ENCODE measurements at regions not wholly inside any gene's neighbourhood (a gene's known extent, or its start where the extent isn't known, plus 50 kb on each side); places are given as distances from the start of the nearest gene placed in this dataset.

DNA sequence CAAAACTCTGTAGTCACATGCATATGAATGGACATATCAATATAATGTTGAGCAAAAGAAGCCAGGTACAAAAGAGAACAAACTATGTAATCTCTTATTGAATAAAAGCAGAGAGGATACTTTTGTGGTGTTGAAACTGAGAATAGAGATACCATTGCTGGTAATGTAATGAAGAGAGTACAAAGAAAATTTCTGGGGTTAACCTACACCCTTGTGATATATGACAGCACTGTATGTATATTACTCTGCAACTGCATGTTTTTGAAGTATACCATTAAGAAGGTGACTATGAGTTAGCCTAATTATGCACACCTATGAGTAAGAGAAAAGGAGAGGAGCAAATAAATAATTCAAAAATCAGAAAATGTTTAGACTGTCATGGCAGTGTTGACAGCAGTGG, 268.8 kb upstream of the DEFB112 start:
- H3K4me3 ChIP-seq = no peak overlapping the region
- no peak for DNase-seq
- intact Hi-C loops (cut with DNase I) = no loop called here
- no peaks in the 10 kb centered on the region for H3K36me3 ChIP-seq
- no peaks in the 10 kb centered on the region for H3K27me3 ChIP-seq
- H3K9me3 ChIP-seq = no peaks in the 10 kb centered on the region
- no peak overlapping the region for H3K27ac ChIP-seq
- TF ChIP-seq POLR2AphosphoS5 (IDR thresholded peaks at IDR 0.05) (no peak), POLR2A (IDR thresholded peaks at IDR 0.05) (no peak), EP300 (IDR thresholded peaks at IDR 0.05) (no peak)
- TF ChIP-seq, protein P1, sequence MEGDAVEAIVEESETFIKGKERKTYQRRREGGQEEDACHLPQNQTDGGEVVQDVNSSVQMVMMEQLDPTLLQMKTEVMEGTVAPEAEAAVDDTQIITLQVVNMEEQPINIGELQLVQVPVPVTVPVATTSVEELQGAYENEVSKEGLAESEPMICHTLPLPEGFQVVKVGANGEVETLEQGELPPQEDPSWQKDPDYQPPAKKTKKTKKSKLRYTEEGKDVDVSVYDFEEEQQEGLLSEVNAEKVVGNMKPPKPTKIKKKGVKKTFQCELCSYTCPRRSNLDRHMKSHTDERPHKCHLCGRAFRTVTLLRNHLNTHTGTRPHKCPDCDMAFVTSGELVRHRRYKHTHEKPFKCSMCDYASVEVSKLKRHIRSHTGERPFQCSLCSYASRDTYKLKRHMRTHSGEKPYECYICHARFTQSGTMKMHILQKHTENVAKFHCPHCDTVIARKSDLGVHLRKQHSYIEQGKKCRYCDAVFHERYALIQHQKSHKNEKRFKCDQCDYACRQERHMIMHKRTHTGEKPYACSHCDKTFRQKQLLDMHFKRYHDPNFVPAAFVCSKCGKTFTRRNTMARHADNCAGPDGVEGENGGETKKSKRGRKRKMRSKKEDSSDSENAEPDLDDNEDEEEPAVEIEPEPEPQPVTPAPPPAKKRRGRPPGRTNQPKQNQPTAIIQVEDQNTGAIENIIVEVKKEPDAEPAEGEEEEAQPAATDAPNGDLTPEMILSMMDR (IDR thresholded peaks at IDR 0.05) = no peak
- no peaks in the 10 kb centered on the region for H3K4me1 ChIP-seq

DNA sequence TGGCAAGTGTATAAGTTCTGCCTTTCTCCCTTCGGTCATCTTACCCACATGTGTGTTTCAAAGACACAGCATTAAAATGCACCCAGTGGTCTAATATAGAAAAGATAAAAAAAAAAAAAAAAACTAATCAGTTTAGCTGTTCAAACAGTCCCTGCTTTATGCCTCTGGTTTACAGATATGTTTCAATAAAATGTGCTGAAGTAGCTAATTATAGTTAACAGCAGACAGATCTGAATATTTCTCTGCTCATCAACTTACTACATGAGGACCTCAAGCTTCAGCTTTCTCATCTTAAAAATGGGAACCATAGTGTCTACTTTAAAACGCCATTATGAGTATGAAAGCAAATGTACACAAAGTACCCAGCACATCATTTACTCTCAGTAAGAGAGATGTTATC, 280.6 kb upstream of the DEFB112 start:
- H3K36me3 ChIP-seq = no peaks in the 10 kb centered on the region
- WGBS, 2 donors = 91% methylated on average over 2 of the region's 2 CpGs
- no peak overlapping the region for H3K27ac ChIP-seq
- H3K4me3 ChIP-seq = no peak overlapping the region
- intact Hi-C loops (cut with DNase I) = no loop called here
- H3K27me3 ChIP-seq = no peaks in the 10 kb centered on the region
- H3K9me3 ChIP-seq = no peaks in the 10 kb centered on the region
- TF ChIP-seq, protein P1 (IDR thresholded peaks at IDR 0.05) = no peak
- TF ChIP-seq POLR2AphosphoS5 (IDR thresholded peaks at IDR 0.05) (no peak), POLR2A (IDR thresholded peaks at IDR 0.05) (no peak), EP300 (IDR thresholded peaks at IDR 0.05) (no peak)
- no peak for DNase-seq
- no peaks in the 10 kb centered on the region for H3K4me1 ChIP-seq

DNA sequence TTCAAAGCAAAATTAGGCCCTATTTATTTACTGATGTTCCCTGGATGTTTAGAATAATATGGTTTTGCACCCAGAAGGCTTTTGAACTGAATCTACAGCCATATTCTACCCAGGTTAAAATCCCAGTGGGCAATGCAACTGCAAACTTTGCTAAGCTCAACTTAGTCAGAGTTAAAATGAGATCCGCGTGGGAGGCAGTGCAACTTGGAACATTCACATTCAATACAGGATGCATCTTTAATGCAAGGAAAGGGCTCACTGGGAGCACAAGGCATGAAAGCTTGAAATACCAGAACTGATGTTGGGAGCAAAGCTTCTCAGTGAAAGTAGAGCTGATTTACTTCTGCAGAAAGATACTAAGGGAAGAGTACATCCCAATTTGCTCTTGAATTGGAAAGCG, 281.2 kb upstream of the DEFB112 start:
- no peak overlapping the region for H3K4me3 ChIP-seq
- intact Hi-C loops (cut with DNase I) = no loop called here
- H3K27ac ChIP-seq = no peak overlapping the region
- H3K9me3 ChIP-seq = no peaks in the 10 kb centered on the region
- no peaks in the 10 kb centered on the region for H3K27me3 ChIP-seq
- TF ChIP-seq POLR2AphosphoS5 (IDR thresholded peaks at IDR 0.05) (no peak), POLR2A (IDR thresholded peaks at IDR 0.05) (no peak), EP300 (IDR thresholded peaks at IDR 0.05) (no peak)
- TF ChIP-seq, protein P1 (IDR thresholded peaks at IDR 0.05) = no peak
- no peaks in the 10 kb centered on the region for H3K4me1 ChIP-seq
- no peak for DNase-seq
- 91 to 93% methylated on average over 3 of the region's 3 CpGs for WGBS, 2 donors
- H3K36me3 ChIP-seq = no peaks in the 10 kb centered on the region

DNA sequence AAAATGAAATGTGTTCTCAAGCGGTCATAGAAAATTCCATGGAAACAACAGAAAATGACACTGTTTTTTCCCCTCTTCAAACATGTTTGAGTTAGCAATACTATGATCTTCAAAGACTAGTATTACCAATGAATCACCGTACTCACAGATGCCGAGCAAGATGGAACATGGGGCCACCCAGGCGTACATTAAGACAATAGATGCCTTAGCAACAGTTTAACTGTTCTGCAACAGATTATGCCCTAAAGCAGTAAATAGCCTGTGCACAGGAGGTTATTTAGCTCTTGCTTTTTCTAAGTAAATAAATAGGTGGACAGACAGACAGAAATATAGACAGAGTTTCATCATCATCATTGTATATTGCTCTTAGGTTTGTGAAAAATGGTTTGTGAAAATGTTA, 284.0 kb upstream of the DEFB112 start:
- Histone ChIP-seq H3K9me3 (no peaks in the 10 kb centered on the region), H3K36me3 (no peaks in the 10 kb centered on the region), H3K27me3 (no peaks in the 10 kb centered on the region), H3K4me1 (no peaks in the 10 kb centered on the region), H3K27ac (no peak overlapping the region), H3K4me3 (no peak overlapping the region)
- no peak for DNase-seq
- intact Hi-C loops (cut with DNase I) = no loop called here
- WGBS, 2 donors = 71 to 81% methylated on average over 4 of the region's 4 CpGs
- TF ChIP-seq POLR2AphosphoS5 (IDR thresholded peaks at IDR 0.05) (no peak), POLR2A (IDR thresholded peaks at IDR 0.05) (no peak), EP300 (IDR thresholded peaks at IDR 0.05) (no peak)
- TF ChIP-seq, protein P1 (IDR thresholded peaks at IDR 0.05) = no peak

DNA sequence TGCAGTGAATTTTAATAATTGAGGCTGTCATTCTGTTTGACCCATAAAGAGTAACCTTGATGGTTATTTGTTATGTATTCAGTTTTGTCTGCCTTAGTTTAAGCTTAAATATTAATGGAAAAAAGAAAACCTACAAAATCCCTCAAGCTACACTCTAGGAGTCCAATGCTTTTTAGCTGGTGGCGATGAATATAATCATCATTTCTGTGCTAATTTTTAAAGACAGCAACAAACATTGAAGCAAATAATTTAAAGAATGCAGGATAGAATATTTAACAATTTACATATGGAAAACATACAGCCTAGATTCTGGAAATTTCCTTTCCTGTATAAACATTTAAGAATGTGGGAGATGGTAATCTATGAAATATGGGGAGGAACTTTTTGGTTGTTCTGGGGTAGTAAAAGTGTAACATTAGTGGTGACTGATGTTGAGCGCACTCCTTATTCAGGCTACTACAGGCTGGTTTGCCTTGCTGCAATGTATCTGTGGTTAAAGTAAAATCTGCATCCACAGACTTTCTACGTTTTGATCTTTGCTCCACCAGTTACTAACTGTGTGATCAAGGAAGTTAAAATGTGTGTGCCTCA, 287.9 kb upstream of the DEFB112 start:
- DNase-seq = no peak
- intact Hi-C loops (cut with DNase I) = no loop called here

More for the DNA sequence above, 287.9 kb upstream of the DEFB112 start:
- Histone ChIP-seq H3K36me3 (no peaks in the 10 kb centered on the region), H3K27me3 (no peaks in the 10 kb centered on the region), H3K9me3 (no peaks in the 10 kb centered on the region), H3K27ac (no peak overlapping the region), H3K4me1 (no peaks in the 10 kb centered on the region), H3K4me3 (no peak overlapping the region)
- TF ChIP-seq EP300 (IDR thresholded peaks at IDR 0.05) = no peak
- TF ChIP-seq, protein P1 (IDR thresholded peaks at IDR 0.05) = no peak
- no peak for TF ChIP-seq POLR2AphosphoS5 (IDR thresholded peaks at IDR 0.05)
- TF ChIP-seq POLR2A (IDR thresholded peaks at IDR 0.05) = no peak
- 79 to 88% methylated on average over 3 of the region's 3 CpGs for WGBS, 2 donors

Data from sigmoid colon (tissue), 6 donors.